NCI-H748 (cell line): ENCODE measurements at regions not wholly inside any gene's neighbourhood (a gene's known extent, or its start where the extent isn't known, plus 50 kb on each side); places are given as distances from the start of the nearest gene placed in this dataset.

Experiments used
- DNase-seq: peaks from one replicate; lab custom pipeline; 2025; ENCODE audit not compliant: unreplicated experiment; lab: John Stamatoyannopoulos, UW

- no peak for DNase-seq
Measured at GRCh38 chr16:86087011-86087895, 188.3 kb downstream of the IRF8 start.

DNA sequence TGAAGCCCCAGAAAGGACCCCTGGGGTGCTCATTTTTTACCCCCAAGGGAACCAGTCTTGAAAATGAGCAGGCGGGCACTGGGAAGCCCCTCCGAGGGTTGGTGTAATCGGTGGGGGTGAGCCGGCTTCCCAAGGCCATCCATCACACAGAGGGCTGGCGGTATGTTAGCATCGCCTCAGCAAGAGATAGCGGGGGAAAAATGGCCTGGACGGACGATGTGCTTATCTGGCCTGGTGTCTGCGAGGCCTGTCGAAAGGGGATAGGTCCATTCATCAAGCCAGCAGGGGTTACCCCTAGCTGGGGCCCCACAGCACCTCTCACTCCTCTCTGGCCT lies 188.9 kb downstream of the IRF8 start:
- DNase-seq: no peak

DNA sequence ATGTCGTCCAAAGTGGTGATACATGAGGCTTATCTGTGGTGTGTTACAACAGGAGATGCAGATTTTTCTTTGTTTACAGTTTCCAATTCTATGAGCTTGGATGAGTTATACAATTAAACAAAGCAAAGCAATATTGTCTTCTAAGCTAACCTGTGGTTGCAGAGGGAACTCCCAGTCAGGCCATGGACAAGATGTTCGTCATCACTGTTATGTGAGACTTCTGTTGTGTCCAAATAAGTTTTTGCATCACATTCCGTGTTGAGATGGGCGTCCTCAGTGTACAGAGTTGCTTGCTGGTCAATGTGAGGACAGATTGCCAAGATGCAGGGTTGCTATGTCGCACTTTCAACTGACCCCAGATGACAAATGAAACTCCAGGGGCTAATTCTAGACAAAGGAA lies 189.3 kb downstream of the IRF8 start:
- DNase-seq: no peak

DNA sequence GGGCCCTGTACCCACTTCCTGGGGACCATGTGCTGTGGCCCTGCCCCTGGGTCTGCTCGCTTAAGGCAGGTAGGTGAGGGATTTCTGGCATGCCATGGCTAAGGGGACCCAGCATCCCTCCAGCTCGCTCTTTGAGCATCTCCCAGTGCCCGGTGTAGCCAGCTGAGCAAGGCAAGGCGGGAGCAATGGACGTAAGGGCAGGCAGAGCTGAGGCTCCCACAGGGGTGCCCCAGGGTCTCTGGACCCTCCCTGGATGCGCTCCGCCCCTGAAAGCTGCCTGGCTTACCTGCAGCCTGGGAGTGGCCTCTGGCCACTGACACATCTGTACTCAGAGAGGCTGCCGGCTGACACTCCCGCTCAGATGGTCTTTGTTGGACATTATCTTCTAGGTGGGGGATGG lies 189.9 kb downstream of the IRF8 start:
- DNase-seq: no peak

DNA sequence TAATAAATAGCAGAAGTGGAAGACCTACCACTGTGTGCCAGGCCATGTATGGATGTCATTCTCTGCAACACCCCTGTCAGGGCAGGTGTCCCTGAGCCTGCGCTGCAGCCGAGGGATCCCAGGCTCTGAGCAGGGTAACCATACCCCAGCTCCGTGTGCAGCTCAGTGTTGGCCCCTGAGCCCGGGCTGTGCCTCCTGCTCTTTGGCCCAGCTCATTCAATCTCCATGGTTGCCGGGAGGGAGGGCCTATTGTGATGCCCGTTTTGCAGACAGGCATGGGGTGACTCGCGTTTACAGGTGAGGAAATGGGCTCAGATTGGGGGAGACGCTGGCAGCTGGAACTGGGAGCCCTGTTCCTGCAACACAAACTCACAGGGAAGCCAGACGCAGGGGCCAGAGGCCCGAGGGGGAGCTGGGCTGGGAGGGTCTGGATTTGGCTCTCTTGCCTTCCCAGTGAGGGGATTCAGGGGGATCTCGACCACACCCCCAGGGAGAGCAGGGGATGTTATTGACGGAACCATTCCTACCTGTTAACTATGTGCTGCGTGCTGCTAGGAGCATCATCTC lies 190.5 kb downstream of the IRF8 start:
- DNase-seq: no peak

GRCh38 chr16:86089991-86090390 lies 191.0 kb downstream of the IRF8 start:
- DNase-seq: no peak

DNA sequence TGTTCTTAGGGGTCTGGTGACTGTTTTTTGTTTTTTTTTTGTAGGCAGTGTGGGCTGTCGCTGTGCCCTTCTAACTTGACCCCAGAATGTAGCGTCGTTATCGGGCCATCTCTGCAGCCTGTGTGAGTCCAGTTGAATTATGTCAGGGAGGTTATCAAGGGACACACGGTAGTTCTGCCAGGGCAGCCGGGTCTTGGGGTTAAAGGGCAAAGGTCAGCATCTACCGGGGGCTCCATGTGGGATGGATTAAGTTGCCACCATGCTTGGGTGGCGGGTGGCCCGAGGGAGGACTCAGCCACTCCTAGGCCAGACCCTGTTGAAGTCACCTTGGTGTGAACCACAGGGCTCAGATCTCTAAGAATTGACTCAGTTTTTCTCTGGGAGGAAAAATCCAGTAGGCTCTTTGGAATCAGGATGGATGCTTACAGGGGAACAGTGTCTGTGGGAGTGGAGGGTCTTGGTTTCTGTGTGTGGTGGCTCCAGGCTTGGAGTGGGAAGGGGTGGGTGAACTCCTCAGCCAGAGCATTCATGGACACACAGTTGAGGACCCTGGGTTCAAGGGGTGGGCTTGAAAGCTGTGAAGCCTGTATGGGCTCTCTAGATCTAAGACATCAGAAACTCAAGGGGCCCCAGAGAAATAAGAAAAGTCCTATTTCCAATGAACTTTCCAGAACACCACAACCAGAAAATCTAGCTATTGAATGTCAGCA lies 191.7 kb downstream of the IRF8 start:
- DNase-seq: no peak

DNA sequence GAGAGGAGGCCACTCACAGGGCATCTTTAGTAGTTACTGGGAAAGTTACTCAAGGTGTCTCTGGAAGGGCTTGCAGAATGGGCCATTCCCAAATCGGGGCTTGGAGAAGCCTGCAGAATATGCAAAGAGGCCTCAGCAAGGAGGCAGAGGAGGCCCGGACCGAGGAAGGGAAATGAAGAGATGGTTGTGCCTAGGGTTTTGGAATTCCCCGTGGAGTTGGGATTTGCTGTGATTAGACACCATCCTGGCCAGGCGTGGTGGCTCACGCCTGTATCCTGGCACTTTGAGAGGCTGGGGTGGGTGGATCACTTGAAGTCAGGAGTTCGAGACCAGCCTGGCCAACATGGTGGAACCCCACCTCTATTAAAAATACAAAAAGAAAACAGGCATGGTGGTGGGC lies 193.0 kb downstream of the IRF8 start:
- DNase-seq: no peak

DNA sequence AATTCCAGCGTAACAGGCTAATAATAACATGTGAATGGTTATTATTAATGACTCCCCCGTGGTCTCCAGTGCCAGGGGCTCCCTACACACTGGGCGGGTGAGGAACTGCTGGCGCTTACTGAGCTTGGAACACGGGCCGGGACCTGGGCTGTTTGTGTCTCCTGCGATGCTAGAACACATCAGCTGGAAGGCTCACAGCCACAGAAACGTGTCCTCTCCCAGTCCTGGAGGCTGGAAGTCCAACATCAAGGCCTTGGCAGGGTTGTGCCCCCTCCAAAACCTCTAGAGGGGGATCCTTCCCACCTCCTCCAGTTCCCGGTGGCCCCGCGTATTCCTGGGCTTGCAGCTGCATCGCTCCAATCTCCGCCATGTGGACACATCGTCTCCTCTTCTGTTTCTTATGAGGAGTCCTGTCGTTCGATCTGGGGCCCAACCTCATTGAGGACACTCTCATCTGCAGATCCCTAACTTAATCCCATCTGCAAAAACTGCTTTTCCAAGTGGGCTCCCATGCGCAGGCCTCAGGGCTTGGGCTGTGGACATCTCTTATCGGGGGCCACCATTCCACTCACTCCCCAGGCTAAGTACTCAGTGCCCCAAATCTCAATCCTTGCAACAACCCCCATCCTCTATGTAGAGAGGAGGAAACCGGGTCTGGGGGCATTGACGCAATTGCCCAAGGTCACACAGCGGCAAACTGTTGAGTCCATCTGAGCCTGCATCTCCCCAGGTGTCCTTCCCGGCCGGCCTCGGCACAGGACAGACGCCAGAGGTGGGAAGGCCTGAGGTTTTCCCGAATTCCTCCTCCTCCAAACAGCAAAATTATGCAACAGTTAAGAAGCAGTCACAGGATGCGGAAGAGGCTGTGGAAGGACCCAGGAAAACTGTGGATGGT lies 193.9 kb downstream of the IRF8 start:
- DNase-seq: no peak

DNA sequence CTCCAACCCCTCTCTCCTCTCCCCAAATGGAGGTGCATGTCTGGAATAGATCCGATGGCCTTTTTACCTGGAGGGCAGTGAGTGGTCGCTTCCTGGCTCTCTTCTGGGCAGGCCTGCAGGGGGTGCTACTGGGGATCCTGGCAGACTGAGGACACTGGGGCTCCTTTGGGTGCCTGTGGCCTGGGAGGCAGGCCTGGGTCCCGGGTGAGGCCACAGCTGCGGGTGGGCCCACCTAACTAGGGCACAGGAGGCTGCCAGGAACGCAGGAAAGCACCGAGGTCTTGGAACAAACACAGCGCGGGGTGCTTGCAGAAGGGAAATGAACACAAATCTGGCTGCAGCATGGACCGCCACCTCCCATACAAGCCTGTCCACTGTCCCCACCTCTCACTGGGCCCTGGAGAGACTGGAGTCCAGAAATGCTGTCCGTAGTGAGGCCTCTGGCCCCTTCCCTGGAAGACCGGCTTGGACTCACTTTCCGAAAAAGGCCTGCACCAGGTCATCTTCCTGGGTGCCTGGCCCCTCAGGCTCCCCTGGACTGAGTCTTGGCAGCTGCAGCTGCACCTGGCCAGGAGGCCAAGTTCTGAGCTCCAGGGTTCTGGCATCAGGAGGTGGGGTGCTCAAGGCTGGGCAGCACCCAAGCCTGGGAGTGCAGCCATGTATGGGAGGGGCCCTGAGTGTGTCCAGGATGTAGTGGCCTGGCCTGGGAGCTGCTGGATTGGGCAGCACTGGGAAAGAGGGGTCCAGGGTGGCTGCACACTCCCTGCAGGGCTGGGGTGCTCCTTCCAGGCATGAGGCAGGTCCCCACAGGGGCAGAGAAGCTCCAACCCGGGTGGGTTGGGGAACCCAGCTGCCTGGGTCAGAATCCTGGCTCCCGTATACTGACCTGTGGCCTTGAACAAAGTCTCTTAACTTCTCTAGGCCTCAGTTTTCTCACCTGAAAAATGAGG lies 195.1 kb downstream of the IRF8 start:
- no peak for DNase-seq

DNA sequence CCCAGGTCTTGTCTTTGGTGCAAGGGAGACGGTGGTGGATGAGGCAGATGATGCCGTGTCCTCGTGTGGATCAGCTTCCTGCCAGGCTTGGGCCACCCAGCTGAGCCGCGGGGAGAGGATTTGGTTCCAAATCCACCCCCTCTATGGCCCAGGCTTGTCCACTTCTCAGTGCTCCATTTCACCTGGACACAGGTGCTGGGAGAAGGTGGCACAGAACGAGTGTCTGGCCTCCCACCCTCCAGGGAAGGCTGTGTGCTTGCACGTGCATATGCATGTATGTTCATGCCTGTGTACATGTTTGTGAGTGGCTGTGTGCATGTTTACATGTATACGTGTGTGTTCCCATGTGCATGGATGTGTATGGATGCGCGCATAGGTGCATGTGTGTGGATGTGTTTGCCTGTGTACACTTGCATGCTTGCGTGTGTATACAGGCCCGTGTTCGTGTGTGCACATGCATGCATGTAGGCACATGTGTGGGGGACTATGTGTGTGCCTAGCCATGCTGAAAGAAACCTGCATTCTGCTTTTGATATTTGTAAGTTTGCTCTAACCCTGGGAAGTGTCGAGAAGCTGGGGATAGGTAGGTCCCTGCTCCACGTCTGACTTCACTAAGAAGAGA lies 196.3 kb downstream of the IRF8 start:
- no peak for DNase-seq

DNA sequence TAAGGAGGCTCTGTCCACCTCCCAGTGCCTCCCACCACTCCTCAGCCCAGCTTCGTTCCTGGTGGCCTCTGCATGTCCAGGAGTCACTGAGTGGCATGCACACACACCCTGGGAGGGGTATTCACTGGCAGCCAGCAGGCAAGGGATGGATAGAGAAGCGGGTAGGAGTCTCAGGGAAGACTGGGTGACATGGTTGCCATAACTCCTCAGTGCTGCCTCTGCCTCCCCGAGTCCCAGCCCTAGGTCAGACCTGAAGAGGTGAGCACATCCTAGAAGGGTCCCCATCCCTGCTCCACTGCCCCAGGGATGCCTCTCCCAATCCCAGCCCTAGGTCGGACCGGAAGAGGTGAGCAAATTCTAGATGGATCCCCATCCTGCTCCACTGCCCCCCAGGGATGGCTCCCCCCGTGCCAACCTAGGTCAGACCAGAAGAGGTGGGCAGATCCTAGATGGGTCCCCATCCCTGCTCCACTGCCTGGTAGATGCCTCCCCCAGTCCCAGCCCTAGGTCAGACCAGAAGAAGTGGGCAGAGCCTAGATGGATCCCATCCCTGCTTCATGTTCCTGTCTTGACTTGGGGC lies 197.0 kb downstream of the IRF8 start:
- DNase-seq: no peak

DNA sequence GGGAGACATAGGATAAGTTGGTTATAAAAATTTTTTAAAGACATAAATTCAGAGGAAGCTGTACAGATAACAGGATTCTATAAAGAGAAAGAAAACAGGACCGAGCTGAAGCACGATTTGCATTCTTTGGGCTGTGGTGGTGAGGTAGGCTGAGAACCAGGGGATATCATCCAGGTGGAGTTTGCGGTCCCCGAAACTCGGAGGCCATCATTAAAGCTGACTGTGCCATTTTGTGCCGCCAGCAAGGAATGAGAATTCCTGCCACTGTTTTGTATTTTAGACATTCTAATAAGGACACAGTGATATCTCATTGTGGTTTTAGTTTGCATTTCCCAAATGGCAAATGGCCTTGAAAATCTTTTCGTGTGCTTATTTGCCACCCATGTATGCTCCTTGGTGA lies 197.9 kb downstream of the IRF8 start:
- no peak for DNase-seq

- DNase-seq: no peak
Measured at GRCh38 chr16:86099326-86099725, 200.4 kb downstream of the IRF8 start.

GRCh38 chr16:86100205-86101136 lies 201.5 kb downstream of the IRF8 start:
- DNase-seq: no peak

- DNase-seq: no peak
Measured at GRCh38 chr16:86101137-86101896, 202.4 kb downstream of the IRF8 start.

- no peak for DNase-seq
Measured at GRCh38 chr16:86101897-86102157, 202.9 kb downstream of the IRF8 start.

- no peak for DNase-seq
Measured at GRCh38 chr16:86103320-86103719, 204.4 kb downstream of the IRF8 start.
